Brain microvascular endothelial cell (primary cell): ENCODE measurements at regions not wholly inside any gene's neighbourhood (a gene's known extent, or its start where the extent isn't known, plus 50 kb on each side); places are given as distances from the start of the nearest gene placed in this dataset.

Experiments
- DNase-seq: peaks from one replicate; pipeline ENCODE4 v3.0.0-alpha.2; 2020
- H3K27ac ChIP-seq: fragments of 250-450 bp; sonication (Bioruptor Pico); 2 replicates; pipeline ENCODE4 v1.5.1; 2020; ENCODE audit warnings: mild to moderate bottlenecking, moderate library complexity
- H3K27me3 ChIP-seq: fragments of 250-450 bp; sonication (Bioruptor Pico); replicated peaks from 2 replicates; pipeline ENCODE4 v1.5.1; 2020; ENCODE audit warnings: mild to moderate bottlenecking
- H3K36me3 ChIP-seq: fragments of 250-450 bp; sonication (Bioruptor Pico); replicated peaks from 2 replicates; pipeline ENCODE4 v1.5.1; 2020; ENCODE audit warnings: mild to moderate bottlenecking
- H3K4me3 ChIP-seq: 2 replicates; pipeline ENCODE4 v1.5.1; 2011; ENCODE audit warnings: low read depth, mild to moderate bottlenecking, control low read depth, low read length, moderate library complexity
- in situ Hi-C: cut with HindIII; loops from 2 replicates; pipeline ENCODE4 v1.10.0; 2017; ENCODE audit warnings: low sequenced_read_pairs, low pct_ligation_motif_present
- TF ChIP-seq, protein P1 (sequence below): IDR thresholded peaks from 2 replicates; pipeline ENCODE4 v1.5.1; 2011; ENCODE audit warnings: low read depth, mild to moderate bottlenecking, moderate library complexity, low read length, control low read depth, inconsistent platforms; ENCODE audit errors: missing control alignments

DNA sequence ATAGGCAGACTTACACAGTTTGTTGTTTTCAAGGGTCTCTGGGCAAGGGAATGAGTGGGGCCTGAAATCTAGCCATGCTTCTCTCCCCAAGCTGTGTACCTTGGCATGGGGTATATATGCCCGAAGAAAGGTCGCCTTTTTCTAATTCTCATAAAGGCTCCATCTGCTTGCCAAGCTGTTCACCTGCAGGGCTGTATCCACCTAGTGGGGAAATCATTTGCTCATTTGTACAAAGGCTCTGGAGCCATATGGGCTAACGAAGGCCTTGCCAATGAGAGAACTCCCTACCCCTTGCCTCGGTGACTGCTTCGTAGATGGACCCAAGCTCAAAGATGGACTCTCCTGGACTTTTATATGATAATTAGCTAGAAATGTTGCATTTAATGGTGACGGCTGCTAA lies 1097.0 kb downstream of the PDHA2 start:
- in situ Hi-C loops: no loop called here
- Histone ChIP-seq H3K4me3 (no peak overlapping the region), H3K27me3 (no peaks in the 10 kb centered on the region), H3K27ac (no peak overlapping the region), H3K36me3 (no peaks in the 10 kb centered on the region)
- DNase-seq: no peak
- TF ChIP-seq, protein P1, sequence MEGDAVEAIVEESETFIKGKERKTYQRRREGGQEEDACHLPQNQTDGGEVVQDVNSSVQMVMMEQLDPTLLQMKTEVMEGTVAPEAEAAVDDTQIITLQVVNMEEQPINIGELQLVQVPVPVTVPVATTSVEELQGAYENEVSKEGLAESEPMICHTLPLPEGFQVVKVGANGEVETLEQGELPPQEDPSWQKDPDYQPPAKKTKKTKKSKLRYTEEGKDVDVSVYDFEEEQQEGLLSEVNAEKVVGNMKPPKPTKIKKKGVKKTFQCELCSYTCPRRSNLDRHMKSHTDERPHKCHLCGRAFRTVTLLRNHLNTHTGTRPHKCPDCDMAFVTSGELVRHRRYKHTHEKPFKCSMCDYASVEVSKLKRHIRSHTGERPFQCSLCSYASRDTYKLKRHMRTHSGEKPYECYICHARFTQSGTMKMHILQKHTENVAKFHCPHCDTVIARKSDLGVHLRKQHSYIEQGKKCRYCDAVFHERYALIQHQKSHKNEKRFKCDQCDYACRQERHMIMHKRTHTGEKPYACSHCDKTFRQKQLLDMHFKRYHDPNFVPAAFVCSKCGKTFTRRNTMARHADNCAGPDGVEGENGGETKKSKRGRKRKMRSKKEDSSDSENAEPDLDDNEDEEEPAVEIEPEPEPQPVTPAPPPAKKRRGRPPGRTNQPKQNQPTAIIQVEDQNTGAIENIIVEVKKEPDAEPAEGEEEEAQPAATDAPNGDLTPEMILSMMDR: no peak

DNA sequence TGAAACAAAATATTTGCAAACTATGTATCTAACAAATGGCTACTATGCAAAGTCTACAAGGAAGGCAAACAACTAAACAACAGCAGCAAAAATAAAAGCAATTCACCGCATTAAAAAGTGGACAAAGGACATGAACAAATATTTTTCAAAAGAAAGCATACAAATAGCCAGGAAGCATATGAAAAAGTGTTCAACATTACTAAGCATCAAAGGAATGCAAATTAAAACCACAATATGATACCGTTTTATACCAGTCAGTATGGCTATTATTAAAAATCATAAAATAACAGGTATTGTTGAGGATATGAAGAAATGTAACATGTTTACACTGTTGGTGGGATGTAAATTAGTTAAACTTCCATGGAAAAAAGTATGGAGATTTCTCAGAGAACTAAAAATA lies 1106.7 kb downstream of the PDHA2 start:
- in situ Hi-C loops: no loop called here
- H3K27me3 ChIP-seq: no peaks in the 10 kb centered on the region
- no peaks in the 10 kb centered on the region for H3K36me3 ChIP-seq
- H3K27ac ChIP-seq: no peak overlapping the region
- TF ChIP-seq, protein P1: no peak
- no peak overlapping the region for H3K4me3 ChIP-seq
- DNase-seq: no peak

DNA sequence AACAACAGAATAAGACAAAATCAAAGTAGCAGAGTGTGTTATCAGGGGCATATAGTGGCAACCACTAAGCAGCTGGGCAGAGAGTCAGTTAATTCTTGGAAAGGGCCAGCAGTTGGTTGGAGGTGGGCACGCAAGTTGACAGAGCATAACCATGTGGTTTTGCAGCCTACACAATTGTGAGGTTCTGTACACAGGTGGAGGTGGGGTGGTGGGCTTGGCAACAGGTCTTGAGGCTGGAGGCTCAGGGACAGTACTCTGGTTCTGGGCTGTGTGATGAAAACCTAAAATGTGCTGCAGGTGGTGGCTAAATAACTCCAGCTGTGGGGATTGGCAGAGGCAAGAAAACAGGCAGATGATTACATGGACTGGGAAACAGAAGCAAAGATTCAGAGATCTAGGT lies 1112.7 kb downstream of the PDHA2 start:
- in situ Hi-C loops: no loop called here

DNA sequence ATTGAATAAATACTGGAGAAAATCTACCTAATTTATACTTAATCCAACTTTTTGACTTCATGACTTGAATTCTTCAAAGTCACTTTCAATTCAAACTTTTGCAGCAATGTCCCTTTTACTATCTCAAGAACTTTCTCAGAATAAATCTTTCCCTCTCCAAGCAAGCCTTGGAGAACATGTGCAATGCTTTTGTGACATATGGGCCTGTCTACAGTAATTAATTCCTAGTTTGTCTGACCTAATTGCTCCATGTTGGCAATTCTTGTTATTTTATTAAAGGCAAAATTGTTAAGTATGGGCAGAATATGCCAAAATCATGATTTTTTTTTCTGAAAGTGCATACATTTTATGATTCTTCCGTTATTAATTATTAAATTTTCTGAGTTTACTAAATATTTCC lies 1115.3 kb downstream of the PDHA2 start:
- Histone ChIP-seq H3K4me3 (no peak overlapping the region), H3K36me3 (no peaks in the 10 kb centered on the region), H3K27me3 (no peaks in the 10 kb centered on the region), H3K27ac (no peak overlapping the region)
- TF ChIP-seq, protein P1: no peak
- in situ Hi-C loops: no loop called here
- no peak for DNase-seq

More for the DNA sequence above, 1112.7 kb downstream of the PDHA2 start:
- Histone ChIP-seq H3K36me3 (no peaks in the 10 kb centered on the region), H3K4me3 (no peak overlapping the region), H3K27me3 (no peaks in the 10 kb centered on the region), H3K27ac (no peak overlapping the region)
- TF ChIP-seq, protein P1: no peak
- no peak for DNase-seq

DNA sequence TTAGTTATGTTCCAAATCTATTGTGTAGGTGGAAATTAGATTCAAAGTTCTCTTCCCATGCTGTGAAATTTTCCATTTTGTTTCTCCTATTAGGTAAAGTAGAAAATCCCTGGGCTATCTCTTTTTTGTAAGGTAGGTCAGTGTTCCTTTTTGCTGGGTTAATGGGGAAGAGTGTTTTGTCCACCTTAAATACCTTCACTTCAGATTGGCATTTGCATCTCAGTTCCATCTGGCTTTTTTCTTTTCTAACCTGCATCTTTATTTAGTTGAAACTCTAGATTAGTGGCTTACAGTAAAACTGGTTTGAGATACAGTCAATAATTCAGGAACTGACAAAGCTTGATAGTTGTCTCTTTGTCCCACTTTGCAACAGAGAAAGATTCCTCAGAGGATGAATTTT lies 1115.8 kb downstream of the PDHA2 start:
- in situ Hi-C loops: no loop called here
- TF ChIP-seq, protein P1: no peak
- no peak overlapping the region for H3K27ac ChIP-seq
- H3K36me3 ChIP-seq: no peaks in the 10 kb centered on the region
- DNase-seq: no peak
- no peak overlapping the region for H3K4me3 ChIP-seq
- H3K27me3 ChIP-seq: no peaks in the 10 kb centered on the region

DNA sequence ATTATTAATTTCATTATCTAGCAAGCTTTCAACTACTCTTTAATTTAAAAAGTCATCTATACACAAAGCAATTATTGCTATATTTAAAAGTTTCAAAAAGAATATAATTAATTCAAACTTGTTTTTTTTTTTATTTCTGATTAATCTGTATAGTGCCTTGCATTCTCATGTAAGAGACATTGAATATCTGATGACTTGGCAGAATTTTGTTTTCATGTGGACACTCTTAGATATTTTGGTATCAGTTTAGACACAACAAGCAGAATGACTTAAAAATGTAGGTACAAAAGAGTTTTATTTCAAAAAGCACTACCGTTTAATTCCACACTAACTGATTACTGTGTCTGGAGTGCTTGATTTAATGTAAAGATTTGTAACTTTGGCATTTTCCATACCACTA lies 1129.6 kb downstream of the PDHA2 start:
- in situ Hi-C loops: no loop called here
- TF ChIP-seq, protein P1: no peak

More for the DNA sequence above, 1129.6 kb downstream of the PDHA2 start:
- no peak overlapping the region for H3K4me3 ChIP-seq
- H3K27me3 ChIP-seq: no peaks in the 10 kb centered on the region
- no peaks in the 10 kb centered on the region for H3K36me3 ChIP-seq
- DNase-seq: no peak
- H3K27ac ChIP-seq: no peak overlapping the region
